DMS79 (cell line): ENCODE measurements at regions not wholly inside any gene's neighbourhood (a gene's known extent, or its start where the extent isn't known, plus 50 kb on each side); places are given as distances from the start of the nearest gene placed in this dataset.

Experiments
- DNase-seq: peaks from one replicate; lab custom pipeline; 2025; lab: John Stamatoyannopoulos, UW

GRCh38 chr2:238688193-238689153 is 159.4 kb upstream of the TWIST2 start:
- DNase-seq, result no peak

DNA sequence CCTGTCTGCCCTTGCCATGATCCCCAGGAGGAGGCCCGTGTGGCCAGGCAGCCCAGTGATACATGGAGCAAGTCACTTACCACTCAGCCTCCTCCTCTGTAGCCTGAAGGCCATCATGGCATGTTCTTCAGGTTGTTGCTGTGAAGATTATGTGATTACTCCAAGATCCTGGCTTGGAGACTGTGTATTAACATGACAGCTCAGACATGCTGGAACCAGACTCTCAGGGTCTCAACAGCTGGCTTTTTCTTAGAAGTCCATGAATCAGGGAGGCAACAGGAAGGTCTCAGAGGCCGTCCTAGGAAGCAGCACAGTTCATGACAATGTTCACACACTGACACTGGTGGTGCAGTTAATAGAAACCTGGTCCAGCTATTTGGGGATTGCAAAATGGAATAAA is 158.6 kb upstream of the TWIST2 start:
- DNase-seq, result no peak

- no peak for DNase-seq
These were observed 158.0 kb upstream of the TWIST2 start for GRCh38 chr2:238689871-238690389.

DNA sequence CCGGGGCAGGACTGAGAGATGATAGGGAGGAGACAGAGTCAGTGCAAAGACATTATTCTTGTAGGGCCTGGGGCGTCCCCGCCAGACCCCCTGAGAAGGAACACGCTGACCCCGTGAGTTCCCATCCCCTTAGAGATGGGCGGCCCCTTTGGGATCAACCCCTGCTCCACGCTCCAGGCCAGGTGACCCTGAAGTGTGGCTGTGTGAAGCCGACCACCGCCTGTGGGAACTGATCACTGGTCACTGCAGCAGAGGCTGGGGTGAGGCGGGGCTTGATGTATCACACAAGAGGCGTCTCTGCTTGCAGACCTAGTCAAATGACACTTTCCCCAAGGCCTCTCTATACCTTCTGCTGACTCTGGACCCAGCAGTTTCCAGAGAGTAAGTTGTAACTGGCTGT is 157.4 kb upstream of the TWIST2 start:
- no peak for DNase-seq

DNA sequence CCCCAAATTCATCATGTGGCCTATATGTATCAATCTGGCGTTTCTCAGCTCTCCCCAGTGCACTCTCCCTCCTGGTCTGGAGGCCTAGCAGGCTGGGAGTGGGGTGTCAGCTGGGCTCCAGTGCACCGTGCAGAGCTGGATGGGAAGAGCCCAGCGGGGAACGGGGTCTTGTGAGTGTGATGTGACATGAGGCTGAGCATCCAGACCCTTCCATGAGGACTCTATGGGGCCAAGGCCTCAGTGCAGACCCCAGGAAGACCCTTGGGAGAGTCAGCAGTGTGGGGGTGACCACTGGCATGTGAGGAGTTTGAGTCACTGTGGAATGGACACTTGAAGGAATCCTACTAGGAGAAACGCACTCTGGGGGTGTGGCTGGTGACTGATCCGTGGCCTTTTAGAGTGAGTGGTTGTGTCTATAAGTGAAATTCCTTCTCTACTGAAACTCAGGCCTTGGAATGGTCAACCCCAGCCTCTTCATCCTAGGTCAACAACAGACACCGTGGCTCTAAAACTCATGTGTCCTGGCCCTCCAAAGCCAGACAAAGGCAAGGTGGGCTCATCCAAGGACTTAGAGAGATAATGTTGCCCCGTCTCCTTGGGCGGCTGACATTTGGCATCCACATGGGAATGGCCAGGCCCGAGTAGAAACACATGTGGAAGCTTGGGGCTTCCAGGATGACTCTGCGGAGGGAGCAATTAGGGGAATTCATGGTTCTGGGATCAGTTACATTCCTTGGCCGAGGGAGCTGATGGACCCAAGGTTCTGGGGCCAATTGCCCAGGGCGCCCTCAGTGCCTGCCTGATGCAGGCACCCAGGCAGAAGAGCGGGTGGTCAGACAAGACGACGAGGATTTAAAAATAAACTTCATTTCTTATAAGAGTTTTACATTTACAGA is 156.0 kb upstream of the TWIST2 start:
- DNase-seq, result no peak

DNA sequence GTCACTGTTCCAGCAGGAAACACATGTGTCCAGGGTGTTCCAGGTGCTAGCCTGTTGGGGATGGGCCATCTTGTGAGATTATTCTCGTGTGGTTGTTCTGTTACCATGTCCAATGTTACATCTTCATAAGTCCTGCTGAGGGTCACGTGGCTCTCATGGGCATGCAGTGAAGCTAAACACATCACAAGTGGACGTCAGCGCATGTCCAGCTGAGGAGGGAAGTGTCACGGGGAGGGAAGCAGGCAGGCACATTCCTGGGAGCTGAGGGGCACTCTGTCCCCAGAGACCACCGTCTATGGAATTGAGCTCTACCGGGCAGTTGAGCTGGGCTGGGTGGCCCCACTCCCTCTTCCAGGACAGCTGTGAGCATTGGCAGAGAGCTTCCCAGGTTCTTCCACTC is 155.3 kb upstream of the TWIST2 start:
- DNase-seq, result no peak

GRCh38 chr2:238693337-238694093 is 154.4 kb upstream of the TWIST2 start:
- no peak for DNase-seq

- no peak for DNase-seq
These were observed 153.6 kb upstream of the TWIST2 start for GRCh38 chr2:238694136-238694755.

DNA sequence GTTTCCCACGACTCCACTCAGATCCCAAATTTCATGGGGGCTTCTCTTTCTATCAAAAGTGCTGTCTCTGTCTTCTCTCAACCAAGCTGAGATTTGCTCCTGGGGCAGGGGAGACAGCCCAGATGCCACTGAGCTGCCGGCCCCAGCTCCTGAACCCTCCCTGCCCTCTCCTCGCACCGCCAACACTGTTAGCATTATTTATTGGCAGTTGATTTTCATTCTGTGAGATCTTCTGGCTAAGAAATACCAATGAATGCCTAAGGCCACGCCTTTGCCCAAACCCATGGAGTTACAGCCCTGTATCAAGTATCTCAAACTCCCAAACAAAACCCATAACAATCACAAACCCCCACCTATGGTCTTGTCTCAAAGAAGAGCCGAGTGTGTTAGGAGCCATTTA is 153.0 kb upstream of the TWIST2 start:
- DNase-seq, result no peak

DNA sequence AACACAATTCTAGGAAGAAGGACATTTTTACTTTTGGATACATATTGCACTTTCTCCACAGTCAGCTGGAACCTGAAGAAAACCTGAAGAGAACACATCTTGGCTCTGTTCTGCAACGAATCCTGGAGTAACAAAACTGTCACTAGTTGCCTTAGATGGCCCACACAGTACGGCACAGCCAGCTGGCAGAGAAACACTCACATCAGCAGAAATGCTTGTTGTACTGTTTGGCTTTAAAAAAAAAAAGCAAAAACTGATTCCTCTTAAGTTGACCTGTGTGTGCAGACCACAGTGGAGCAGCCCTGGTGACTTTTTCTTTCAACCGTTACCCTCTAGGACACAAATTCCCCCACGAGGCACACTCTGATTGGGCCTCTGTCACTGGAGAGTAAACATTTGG is 152.3 kb upstream of the TWIST2 start:
- no peak for DNase-seq

GRCh38 chr2:238696331-238696730 is 151.6 kb upstream of the TWIST2 start:
- no peak for DNase-seq

DNA sequence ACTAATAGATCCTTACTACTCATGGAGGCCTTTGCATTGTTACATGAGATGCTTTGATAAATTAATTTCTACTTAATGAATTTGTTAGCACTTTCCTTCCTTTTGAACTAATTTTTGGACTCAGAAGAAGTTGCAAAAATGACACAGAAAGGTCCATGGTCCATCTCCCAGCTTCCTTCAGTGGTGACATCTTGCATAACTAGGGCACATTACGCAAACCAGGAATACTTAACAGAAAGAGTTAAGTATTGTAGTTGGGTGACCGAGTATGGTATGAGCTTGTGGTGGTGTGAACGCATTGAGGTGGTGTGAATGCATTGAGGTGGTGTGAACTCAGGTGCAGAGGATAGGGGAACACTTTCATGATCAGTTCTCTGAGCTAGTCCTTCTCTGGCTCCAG is 151.1 kb upstream of the TWIST2 start:
- no peak for DNase-seq

DNA sequence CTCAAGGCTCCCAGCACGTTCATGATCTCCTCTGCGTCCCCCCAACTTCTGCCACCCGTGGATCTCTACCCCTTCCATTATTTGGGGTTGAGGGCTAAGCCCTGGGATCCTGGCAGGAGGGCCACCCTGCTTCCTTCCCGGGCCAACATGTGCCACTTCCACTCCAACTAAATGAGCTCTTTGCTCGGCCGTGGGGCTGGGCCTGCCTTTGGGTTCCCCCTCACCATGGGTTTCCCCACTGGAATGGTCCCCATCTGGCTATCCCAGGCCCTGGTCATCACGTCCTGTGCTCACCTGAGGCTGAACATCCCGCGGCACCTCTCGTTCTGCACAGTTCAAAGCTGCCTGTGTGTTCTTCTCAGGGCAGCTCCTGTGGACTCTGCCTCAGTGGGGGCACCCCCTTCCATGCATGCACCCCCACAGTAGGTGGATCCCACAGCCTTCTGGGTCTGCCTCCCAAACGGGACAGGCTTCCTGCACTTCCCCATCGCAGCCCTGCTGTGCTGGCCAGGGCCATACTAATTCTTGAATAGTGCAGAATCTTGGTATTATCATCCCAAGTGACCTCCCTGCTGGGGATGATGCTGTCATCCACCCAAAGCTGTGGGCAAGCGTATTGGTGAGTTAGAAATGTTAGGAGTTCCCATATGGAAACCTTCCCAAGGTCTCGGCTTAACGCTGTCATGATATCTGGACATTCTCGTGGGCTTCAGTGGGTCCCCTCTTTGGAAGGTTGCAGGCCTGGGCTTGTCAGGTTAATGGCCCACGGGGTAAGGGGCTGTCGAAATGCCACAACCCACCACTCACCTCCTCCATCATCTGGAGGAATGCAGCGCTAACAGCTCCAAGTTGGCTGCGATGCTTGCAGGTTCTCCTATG is 150.5 kb upstream of the TWIST2 start:
- DNase-seq, result no peak

DNA sequence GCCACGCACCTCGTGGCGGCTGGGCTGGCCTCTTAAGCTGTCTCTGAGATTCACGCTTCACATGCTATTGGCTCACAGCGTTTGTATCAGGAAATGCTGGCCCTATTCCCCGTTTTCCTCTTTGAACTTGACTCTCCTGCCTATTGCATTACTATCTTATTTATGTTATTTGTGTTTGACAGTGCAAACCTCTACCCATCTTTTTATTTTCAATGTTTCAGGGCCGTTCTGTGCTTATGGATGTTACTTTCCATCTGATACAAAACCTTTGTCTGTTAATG is 149.9 kb upstream of the TWIST2 start:
- no peak for DNase-seq

- DNase-seq, result no peak
These were observed 149.2 kb upstream of the TWIST2 start for GRCh38 chr2:238698451-238699306.

- DNase-seq, result no peak
These were observed 148.4 kb upstream of the TWIST2 start for GRCh38 chr2:238699307-238700116.

GRCh38 chr2:238700117-238700457 is 147.8 kb upstream of the TWIST2 start:
- no peak for DNase-seq

DNA sequence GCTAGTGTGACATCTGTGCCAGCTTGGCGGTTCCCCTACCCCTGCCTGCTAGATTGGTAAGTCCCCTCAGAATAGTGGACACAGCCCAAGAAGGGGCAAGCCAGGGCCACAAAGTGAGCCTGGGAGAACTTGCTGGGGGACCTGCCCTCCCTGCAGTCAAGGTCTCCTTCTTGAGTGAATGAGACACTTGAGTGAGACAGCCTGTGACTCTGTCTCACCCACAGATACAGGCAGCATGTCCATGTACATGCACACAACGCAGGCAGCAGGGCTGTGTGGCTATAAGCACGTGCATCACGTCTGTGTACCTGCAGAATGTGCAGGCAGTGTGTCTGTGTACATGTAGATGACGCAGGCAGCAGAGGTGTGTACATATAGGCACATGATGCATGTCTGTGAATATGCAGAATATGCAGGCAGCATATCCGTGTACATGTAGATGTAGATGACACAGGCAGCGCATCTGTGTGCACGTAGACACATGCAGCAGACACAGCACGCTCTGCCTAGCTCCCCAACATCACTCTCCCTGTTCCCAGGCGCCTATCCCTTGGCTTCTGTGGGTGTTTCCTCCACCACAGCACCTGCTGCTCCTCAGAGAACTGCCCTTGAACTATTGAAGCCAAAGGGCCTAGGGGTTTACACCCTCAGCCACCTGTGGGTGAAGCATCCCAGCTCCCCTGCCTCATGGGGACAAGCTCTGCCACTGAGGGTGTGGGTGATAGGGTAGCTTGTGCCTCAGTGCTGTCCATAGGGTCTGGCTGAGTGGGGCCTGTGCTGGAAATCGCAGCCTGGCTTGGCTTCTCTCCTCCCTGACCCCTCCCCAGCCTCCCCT is 147.2 kb upstream of the TWIST2 start:
- DNase-seq, result no peak
